WI38 (cell line): ENCODE measurements at regions not wholly inside any gene's neighbourhood (a gene's known extent, or its start where the extent isn't known, plus 50 kb on each side); places are given as distances from the start of the nearest gene placed in this dataset.
A peak's percentile ranks its signal among the peaks of the same experiment; 100 is the strongest.

Experiments used
- H3K4me3 ChIP-seq: 2 replicates; pipeline ENCODE4 v1.5.1; 2011; ENCODE audit warnings: low read depth, mild to moderate bottlenecking, control low read depth, low read length
- TF ChIP-seq, protein P1 (sequence below): IDR thresholded peaks from 2 replicates; pipeline ENCODE4 v1.5.1; 2012; ENCODE audit warnings: low read depth, mild to moderate bottlenecking, control low read depth, low read length

DNA sequence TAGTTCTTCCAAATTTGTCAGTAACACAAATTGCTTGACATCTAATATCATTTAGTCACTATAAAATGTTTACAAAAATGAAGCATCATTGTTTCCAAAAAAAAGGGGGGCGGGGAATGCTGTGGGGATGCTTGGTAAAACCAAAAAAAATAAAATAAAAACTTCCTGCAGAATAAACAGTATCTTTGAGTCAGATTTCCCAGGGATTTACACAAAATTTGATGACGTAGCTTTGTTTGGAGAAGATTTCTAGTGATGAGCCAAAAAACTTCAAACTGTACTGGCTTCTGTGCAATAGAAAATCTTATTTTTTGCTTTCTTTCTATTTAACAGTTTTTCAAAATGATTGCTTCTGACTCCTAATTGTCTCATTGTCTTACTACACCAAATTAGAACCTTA is 80.0 kb downstream of the MZT1 start:
- H3K4me3 ChIP-seq, result no peak overlapping the region
- TF ChIP-seq, protein P1, sequence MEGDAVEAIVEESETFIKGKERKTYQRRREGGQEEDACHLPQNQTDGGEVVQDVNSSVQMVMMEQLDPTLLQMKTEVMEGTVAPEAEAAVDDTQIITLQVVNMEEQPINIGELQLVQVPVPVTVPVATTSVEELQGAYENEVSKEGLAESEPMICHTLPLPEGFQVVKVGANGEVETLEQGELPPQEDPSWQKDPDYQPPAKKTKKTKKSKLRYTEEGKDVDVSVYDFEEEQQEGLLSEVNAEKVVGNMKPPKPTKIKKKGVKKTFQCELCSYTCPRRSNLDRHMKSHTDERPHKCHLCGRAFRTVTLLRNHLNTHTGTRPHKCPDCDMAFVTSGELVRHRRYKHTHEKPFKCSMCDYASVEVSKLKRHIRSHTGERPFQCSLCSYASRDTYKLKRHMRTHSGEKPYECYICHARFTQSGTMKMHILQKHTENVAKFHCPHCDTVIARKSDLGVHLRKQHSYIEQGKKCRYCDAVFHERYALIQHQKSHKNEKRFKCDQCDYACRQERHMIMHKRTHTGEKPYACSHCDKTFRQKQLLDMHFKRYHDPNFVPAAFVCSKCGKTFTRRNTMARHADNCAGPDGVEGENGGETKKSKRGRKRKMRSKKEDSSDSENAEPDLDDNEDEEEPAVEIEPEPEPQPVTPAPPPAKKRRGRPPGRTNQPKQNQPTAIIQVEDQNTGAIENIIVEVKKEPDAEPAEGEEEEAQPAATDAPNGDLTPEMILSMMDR, result no peak

DNA sequence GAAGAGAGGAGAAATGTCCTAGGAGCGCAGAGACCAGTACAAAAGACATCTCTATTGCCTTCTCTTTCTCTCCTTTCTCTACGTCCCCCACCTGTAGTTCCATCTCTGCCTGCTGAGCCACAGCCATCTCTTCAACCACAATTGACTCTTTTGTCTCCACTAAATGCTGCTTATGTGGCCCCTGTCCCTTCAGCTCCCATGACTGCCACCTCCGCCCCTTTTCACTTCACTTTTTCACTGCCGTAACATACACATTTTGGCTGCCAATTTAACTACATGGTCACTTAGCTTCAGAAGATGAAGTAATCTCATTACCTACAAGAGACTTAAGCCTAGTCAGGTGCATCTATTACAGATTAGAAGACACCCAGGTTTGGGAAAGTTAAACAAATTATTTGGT is 81.9 kb downstream of the MZT1 start:
- H3K4me3 ChIP-seq, result no peak overlapping the region
- TF ChIP-seq, protein P1, result no peak

DNA sequence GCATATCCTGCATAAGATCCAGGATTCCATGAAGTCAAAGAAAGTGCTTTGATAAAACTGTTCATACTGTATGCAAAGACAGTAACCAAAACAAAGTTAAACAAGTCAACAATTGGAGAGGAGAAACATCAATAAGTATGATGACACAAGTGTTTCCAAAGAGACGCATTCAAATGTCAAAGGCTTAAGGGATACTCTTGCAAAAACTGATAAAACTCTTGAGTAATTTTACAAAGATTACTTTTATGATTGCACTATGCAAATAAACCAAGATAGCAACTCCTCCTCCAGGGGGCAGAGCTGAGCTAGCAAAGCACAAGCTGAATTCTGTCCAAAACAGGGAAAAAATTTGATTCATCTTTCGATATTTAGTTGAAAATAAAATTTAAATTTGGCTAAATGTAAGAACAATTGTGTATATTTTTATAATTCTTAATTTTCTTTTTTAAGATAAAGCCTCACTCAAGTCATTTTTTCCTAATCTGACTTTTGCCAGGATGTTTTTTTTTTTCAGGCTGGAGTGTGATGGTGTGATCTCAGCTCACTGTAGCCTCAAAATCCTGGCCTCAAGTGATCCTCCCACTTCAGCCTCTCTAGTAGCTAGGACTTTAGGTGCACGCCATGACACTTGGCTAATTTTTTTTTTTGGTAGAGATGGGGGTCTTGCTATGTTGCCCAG is 84.0 kb downstream of the MZT1 start:
- TF ChIP-seq, protein P1, result peak; percentile 67
- H3K4me3 ChIP-seq, result no peak overlapping the region

DNA sequence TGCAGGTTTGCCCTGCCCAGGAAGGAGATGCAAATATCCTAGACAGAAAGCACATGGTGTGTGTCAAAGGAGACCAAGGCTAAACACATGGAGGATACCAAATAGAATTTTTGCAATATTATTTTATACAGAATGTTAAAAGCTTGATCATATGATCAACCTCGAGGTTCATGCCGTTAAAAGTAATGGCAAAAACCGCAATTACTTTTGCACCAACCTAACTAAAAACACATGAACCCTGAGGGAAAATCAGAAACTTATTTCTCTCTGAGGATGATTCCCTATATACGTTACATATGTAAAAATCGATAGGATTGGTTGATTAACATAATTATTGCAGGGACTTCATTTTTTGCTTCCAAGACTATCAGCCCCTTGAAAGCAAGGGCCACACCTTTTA is 88.1 kb downstream of the MZT1 start:
- no peak overlapping the region for H3K4me3 ChIP-seq
- TF ChIP-seq, protein P1, result no peak

DNA sequence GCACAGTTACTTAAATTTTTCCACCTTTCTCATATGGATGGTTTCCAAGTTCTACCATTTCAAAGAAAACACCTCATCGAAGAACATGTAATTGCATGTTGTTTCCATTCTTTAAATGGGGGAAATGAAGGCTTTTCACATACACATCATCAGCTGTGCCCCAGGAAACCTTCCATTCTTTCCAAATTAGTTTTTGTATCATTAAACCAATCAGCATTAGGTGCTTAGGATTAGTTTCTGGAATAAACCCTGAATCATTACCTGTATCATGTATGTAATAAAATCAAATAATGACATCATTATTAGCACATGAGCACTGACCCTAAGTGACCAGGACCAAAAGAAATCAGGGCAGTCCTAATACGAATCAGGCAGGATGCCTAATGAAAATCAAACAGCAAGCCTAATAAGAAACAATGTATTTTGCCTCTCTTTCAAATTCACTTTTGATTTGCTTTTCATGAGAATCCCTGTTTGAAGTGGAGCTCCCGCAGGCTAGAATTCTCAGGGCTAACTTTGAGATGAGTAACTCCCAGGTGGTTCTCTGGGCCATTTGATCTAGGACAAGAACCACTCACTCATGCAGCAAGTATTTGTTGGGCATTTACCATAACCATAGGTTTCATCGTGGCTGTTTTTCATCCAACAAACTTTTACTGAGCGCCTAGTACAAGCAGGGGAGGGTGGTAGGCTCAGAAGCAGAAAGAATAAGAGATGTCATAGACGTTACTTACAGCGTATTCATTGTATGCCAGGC is 89.2 kb downstream of the MZT1 start:
- H3K4me3 ChIP-seq, result no peak overlapping the region
- TF ChIP-seq, protein P1, result no peak

DNA sequence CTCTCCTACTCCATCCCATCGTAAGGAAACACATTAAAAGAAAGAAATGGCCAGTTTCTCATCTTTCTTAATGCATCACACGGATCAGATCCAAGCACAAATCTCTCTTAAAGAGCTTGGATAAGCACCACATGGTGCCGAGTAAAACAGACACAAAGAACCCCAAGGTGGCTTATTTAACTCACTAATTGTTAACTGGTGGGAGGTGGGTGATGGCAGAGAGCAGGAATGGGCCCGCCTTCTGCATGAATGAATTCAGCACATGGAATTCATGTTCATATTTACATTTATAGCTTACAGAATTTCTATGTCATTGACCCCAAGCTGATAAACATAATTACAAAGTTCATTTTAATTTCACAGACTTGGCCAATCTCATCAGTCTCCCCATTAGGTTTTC is 89.9 kb downstream of the MZT1 start:
- no peak overlapping the region for H3K4me3 ChIP-seq
- TF ChIP-seq, protein P1, result no peak

DNA sequence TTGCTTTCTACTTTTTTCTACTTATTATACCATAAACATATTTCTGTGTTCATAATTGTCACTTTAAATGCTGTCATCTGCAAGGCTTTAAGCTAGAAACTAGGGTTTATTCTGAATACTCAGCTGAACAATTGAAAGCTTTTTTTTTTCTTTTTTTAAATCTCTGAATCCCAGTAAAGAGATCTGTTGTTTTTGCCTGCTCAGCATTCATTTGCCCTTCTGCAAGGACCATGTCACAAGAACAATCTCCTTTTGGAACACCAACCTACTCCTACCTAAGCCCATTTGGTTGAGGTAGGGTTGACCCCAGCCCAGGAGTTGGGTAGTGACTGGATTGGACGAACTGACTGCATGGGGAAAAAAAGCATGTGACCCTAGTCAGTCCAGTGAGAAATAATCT is 92.6 kb downstream of the MZT1 start:
- no peak overlapping the region for H3K4me3 ChIP-seq
- TF ChIP-seq, protein P1, result no peak
